NCI-H1417 treated with DMSO at 0.1 percent for 48 hours (cell line): ENCODE measurements at regions not wholly inside any gene's neighbourhood (a gene's known extent, or its start where the extent isn't known, plus 50 kb on each side); places are given as distances from the start of the nearest gene placed in this dataset.

Experiments
- DNase-seq: peaks from one replicate; lab custom pipeline; 2025; lab: John Stamatoyannopoulos, UW

GRCh38 chr2:136373029-136373428, 255.1 kb upstream of the CXCR4 start:
- no peak for DNase-seq

GRCh38 chr2:136363900-136364299, 246.0 kb upstream of the CXCR4 start:
- DNase-seq = no peak

DNA sequence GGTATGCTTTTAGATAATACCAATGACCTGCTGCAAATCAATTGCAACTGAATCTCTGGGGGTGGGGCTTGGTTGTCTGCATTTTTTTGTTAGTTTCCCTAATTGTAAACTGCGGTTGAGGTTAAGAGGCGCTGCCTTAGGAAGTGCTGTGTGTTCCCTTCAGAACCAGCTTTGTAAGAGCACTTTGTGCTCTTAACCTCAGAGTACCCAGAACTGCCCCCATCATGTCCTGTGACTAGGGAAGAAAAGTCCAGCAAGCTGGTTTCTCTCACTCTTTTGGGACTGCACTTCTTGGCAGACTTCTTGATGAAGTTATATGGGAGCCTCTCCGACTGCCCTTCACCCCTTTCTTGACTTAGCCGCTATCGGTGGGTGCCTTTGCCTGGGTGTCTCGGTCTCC, 245.5 kb upstream of the CXCR4 start:
- DNase-seq = no peak

DNA sequence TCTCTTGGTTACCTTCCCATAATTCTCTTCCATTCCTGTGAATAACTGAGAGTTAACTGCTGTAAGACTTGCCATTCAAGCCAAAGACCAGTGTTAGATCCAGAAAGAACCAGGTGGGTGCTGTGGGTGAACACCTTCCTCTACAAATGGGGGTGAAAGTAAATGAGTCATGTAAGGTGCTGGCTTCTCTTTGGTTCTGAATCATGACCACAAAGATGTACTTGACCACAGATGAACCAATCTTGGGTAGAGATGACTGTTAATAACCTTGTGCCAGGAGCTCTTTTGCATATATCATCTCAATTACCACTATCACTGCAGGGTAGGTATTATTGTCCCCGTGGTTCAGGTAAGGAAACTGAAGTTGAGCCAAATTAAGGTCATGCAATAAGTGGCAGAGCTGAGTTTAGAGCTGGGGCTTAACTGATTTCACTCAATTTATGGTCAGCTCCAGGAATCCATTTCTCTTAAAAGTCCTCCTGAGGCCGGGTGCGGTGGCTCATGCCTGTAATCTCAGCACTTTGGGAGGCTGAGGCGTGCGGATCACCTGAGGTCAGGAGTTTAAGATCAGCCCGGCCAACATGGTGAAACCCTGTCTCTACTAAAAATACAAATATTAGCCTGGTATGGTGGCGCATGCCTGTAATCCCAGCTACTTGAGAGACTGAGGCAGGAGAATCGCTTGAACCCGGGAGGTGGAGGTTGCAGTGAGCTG, 244.9 kb upstream of the CXCR4 start:
- no peak for DNase-seq

- DNase-seq = no peak
These were observed 243.6 kb upstream of the CXCR4 start for GRCh38 chr2:136361521-136361920.

GRCh38 chr2:136360790-136361189, 242.8 kb upstream of the CXCR4 start:
- DNase-seq = no peak

DNA sequence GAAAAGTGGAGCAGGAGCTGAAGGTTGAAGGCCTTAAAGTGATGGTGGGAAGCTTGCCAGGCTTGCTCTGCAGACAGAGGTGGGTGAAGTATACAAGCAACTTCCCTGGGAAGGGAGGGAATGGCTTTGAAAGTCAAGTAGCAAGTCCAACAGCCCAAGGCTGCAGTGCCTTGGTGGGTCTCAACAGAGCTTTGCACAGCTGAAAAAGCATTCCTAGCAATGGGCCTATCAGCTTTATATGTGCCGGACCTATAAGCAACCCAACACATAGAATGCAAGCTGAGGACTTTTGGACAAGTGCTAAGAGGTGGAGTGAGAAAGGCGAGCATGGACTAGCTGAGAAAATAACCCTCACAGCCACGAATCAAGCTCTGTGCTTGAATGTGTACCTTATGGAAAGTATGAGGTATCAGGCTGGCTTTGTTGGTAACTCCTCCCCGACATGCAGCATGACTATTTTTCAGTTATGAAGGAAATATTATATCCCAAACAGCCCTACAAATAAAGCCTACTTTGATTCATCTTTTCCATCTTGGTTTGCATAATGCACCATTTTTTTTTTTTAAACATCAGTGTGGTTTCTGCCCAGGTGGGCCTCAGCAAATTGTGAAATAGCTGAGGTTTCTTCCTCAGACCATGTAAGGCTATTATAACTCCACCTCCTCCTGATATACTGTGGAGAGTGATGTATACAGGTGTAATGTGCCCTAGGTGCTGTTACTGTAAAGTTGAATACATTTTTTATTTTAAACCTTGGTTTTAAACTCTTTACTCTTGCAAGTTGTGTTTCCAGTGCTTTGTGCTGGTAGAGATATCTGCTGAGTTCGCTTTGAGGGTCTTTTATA, 241.4 kb upstream of the CXCR4 start:
- DNase-seq = no peak

- DNase-seq = no peak
These were observed 240.6 kb upstream of the CXCR4 start for GRCh38 chr2:136358576-136358975.

- DNase-seq = no peak
These were observed 239.0 kb upstream of the CXCR4 start for GRCh38 chr2:136357007-136357380.

DNA sequence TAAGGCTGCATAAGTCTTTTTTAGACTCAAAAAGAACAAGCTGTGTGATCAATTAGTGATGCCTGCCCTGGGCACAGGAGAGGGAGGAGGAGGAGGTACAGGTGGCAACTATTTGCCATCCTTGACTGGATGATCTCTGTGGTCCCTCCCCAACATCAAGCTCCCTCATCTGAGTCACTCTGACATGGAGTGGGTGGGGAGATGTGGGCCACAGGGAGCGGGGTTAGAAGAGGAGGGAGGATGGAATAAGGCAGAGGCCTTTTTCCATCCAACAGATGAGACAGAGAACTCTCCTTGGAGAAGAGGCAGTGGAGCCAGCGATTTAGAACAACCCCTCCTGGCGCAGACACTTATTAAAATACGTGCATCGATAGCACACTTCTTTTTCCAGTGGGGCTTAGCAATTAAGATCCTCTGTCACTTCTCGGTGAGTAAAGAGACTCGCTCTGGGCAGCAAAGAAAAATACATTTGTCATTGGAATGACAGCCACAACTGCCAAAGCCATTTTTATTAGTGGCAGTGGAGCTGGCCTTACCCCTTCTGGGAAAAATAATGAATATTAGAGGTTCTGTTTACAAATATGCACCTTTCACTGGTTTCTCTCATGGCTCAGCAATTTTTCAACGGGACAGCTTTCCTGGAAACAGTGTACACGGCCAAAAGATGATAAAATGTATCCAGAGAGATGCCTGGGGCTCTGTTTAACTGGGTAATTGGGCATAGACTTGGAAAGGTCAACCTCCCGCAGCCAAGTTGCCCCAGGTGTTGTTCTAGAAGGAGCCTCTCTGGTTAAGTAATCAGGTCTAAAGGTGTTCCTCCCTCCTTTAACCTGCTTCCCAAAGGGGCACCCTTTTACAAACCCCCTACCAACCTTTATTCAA, 238.4 kb upstream of the CXCR4 start:
- DNase-seq = peak; percentile 1

DNA sequence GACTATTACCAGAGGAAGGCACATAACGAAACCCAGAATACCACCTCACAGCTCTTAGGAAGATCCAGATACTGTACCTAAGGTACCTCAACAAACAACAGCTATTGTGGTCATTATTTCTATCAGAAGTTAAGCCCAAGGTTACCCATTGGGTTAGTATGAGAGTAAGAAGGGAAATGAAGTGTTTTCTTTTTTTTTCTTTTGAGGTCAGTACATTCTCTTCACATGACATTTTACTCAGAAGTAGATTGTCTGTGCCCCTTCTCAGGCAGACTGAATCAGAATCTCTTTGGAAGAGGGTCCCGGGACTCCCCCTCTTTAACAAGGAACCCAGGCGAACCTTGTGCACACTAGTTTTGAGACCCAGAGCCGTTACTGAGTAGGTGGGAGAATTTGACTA, 233.7 kb upstream of the CXCR4 start:
- no peak for DNase-seq

DNA sequence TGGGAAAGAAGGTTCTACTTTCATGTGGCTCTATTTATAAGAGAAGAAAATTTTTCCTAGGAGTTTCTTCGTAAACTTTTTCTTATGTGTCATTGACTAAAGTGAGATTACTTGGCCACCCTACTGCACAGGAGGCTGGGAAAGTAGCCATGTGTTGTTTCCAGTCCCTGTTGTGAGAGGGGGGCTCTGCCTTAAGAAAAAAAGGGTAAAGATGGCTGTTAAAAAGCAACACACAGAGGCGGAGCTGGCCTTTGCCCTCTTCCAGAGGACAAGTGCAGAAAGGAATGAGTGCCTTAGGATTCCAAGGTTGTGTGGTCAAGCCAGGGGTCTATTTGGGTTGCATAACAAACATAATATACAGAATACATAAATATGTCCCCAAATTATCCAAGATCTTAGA, 230.0 kb upstream of the CXCR4 start:
- no peak for DNase-seq

DNA sequence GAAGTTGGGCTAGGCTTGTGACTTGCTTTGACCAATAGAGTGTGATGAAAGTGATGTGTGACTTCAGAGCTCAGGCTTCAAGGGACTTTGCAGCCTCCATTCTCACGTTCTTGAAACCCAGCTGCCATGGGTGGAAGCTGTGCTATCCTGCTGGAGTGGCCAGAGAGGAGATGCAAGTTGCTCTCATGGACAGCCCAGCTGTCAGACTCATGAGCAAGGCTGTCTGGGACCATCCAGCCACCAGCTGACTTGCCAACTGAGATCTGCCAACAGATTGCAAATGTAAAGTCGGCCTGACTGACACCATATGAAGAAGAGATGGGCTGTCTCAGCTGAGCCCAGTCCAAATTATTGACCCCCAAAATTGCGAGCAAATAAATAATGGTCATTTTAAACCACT, 226.4 kb upstream of the CXCR4 start:
- DNase-seq = no peak

- DNase-seq = no peak
These were observed 224.2 kb upstream of the CXCR4 start for GRCh38 chr2:136342138-136342537.

DNA sequence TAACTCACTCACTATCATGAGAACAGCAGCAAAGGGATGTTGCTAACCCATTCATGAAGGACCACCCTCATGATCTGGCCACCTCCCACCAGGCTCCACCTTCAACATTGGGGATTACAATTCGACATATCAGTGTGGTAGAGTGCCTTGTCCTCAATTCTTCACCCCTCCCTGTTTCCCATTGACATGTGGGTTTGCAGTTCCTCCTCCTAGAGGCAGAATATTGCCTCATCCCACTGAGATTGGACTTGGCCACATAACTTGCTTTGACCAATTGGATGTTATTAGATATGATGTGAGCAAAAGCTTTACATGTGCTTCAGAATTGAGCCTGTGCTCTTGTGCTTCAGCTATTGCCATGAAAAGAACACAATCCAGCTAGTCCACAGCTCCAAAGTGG, 217.0 kb upstream of the CXCR4 start:
- DNase-seq = no peak

DNA sequence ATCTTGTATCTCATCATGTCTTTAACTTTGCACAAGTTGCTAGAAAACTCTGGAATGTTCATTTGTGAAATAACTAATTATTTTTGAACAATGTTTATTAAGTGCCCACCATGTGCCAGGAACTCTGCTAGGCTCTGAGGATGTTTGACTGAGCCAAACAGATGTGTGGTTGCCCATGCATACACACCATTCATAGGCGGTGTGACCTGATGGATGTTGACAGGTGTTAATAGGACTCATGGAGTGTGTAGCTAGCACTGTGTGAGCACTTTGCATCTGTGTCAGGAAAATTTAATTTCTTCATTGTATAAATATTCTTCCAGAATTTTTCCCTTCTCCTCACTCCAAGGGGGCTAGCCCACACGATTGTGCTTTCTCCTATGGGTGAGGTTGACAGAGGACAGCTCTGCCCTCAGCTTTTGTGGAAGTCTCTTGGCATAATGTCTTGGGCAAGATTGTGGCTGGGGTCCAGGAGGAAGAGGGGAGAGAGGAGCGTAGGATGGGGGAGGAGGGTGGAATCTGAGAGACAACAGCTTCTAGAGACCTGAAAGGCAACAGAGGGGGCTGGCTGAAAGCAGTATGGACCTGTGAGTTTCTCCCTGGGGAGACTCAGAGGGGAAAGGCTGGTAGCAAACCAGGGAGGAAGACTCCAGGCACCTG, 214.6 kb upstream of the CXCR4 start:
- no peak for DNase-seq

DNA sequence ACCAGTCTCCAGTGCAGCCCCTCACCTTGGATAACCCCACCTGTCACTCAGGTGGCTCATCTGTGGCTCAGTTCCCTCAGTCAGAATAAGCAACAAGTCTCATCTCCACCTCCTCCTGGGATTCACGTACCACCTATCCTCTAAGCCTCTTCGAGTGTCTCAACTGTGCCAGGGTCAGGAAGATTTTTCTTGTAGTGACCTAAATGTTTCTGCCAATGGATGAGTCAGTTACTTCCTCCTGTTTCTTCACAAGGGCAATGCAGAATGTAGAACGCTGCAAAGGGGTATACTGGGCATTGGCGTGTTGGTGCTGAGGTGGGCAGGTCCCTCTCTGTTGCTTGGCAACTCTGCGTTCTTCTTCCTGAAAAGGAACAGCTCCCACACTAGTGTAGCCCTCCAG, 213.3 kb upstream of the CXCR4 start:
- no peak for DNase-seq

GRCh38 chr2:136328207-136328795, 210.4 kb upstream of the CXCR4 start:
- no peak for DNase-seq

GRCh38 chr2:136327162-136327852, 209.4 kb upstream of the CXCR4 start:
- no peak for DNase-seq

DNA sequence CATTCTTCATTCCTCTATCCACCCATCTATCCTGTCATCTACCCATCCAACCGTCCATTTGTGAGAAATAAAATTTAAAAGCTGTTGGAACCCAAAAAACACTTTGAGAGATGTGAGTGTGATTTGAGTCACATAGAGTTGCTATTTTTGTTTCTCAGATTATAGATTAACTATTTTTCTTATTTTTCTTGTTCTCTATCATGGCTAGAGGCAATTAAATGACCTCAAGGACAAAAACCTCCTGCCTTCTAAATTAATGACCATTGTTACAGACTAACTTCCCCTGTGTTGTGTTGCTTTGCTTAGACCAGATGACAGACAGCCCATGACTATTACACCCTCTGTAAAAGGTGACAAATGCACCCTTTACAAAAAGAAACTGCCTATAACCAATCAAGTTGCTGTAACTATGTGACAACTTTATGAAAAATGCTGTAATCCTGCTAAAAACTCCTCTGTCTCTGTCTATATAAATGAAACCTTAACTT, 207.9 kb upstream of the CXCR4 start:
- DNase-seq = no peak

GRCh38 chr2:136324966-136325365, 207.0 kb upstream of the CXCR4 start:
- no peak for DNase-seq
